COR-L47 (cell line): ENCODE measurements at regions not wholly inside any gene's neighbourhood (a gene's known extent, or its start where the extent isn't known, plus 50 kb on each side); places are given as distances from the start of the nearest gene placed in this dataset.

ENCODE experiments used
- DNase-seq: peaks from one replicate; lab custom pipeline; 2025; lab: John Stamatoyannopoulos, UW

GRCh38 chr2:220653776-220654175, 918.3 kb downstream of the EPHA4 start:
- DNase-seq: no peak

- DNase-seq: no peak
These were observed 917.8 kb downstream of the EPHA4 start for GRCh38 chr2:220654322-220654721.

- no peak for DNase-seq
These were observed 911.6 kb downstream of the EPHA4 start for GRCh38 chr2:220660277-220661145.

GRCh38 chr2:220662431-220662830, 909.7 kb downstream of the EPHA4 start:
- no peak for DNase-seq

GRCh38 chr2:220663065-220663464, 909.0 kb downstream of the EPHA4 start:
- DNase-seq: no peak

- DNase-seq: no peak
These were observed 907.6 kb downstream of the EPHA4 start for GRCh38 chr2:220664272-220665107.

GRCh38 chr2:220665108-220665471, 907.0 kb downstream of the EPHA4 start:
- DNase-seq: peak; percentile 83

GRCh38 chr2:220669324-220669723, 902.8 kb downstream of the EPHA4 start:
- DNase-seq: no peak

- peak; percentile 83 for DNase-seq
These were observed 901.6 kb downstream of the EPHA4 start for GRCh38 chr2:220670511-220670910.

- DNase-seq: no peak
These were observed 898.8 kb downstream of the EPHA4 start for GRCh38 chr2:220673151-220673874.

GRCh38 chr2:220674033-220674432, 898.1 kb downstream of the EPHA4 start:
- DNase-seq: no peak

- no peak for DNase-seq
These were observed 895.4 kb downstream of the EPHA4 start for GRCh38 chr2:220676695-220677094.

- DNase-seq: no peak
These were observed 893.2 kb downstream of the EPHA4 start for GRCh38 chr2:220678943-220679342.

GRCh38 chr2:220682616-220683015, 889.5 kb downstream of the EPHA4 start:
- DNase-seq: no peak

- no peak for DNase-seq
These were observed 888.0 kb downstream of the EPHA4 start for GRCh38 chr2:220684099-220684498.

GRCh38 chr2:220687231-220687843, 884.8 kb downstream of the EPHA4 start:
- DNase-seq: peak; percentile 23

GRCh38 chr2:220695397-220696279, 876.5 kb downstream of the EPHA4 start:
- DNase-seq: no peak

GRCh38 chr2:220696280-220696669, 875.8 kb downstream of the EPHA4 start:
- DNase-seq: no peak

GRCh38 chr2:220697011-220697410, 875.1 kb downstream of the EPHA4 start:
- DNase-seq: no peak

- no peak for DNase-seq
These were observed 871.0 kb downstream of the EPHA4 start for GRCh38 chr2:220701115-220701514.

- no peak for DNase-seq
These were observed 868.8 kb downstream of the EPHA4 start for GRCh38 chr2:220703279-220703678.
